ENCODE measurements at regions not wholly inside any gene's neighbourhood (a gene's known extent, or its start where the extent isn't known, plus 50 kb on each side); places are given as distances from the start of the nearest gene placed in this dataset.
"Not testable (repeated sequence)": the region's sequence is repeated elsewhere in the genome, so short reads cannot be mapped to it uniquely, and the experiment has no call there.

DNA sequence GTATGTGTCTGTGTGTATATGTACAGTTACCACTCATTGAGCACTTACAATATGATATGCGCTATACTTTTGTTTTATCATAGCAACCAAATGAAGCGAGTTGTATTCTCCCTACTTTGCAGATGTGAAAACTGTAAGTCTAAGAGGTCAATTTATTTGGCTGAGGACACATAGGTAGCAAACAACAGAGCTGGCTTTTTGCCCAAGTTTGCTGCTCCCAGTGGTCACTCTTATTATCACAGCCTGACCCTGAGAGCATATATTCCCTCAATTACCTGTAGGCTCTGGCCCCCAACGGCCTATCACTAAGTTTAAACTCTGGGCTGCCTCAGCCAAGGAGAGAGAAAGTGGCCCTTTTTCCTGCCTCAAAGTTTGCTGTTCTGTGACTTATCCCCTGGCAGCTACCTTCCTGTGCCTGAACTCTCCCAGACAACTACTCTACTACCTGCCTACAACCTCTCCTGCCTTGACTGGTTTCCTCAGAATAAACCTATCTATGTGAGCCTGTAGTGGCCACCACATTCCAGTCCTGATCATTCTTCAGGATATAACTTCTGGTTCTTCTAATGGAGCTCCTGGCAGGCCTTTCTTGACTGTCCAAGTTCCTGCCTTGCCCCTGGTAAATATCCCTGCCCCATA is 221.8 kb downstream of the FRK start:
- Histone ChIP-seq H3K27me3 (ENCODE audit: insufficient read depth, low read length) (no peaks in the 10 kb centered on the region), H3K36me3 (ENCODE audit: insufficient read depth, low read length) (no peaks in the 10 kb centered on the region), H3K27ac (ENCODE audit: low read depth, low read length) (no peak overlapping the region), H2AFZ (ENCODE audit: low read length, unreplicated experiment) (no peak overlapping the region), H3K4me3 (ENCODE audit: low read depth, low read length) (no peak overlapping the region), H3K4me1 (ENCODE audit: control insufficient read depth, insufficient read depth, low read length, unreplicated experiment) (no peaks in the 10 kb centered on the region), H3K79me2 (ENCODE audit: control insufficient read depth, insufficient read depth, low read length, unreplicated experiment) (no peaks in the 10 kb centered on the region)

DNA sequence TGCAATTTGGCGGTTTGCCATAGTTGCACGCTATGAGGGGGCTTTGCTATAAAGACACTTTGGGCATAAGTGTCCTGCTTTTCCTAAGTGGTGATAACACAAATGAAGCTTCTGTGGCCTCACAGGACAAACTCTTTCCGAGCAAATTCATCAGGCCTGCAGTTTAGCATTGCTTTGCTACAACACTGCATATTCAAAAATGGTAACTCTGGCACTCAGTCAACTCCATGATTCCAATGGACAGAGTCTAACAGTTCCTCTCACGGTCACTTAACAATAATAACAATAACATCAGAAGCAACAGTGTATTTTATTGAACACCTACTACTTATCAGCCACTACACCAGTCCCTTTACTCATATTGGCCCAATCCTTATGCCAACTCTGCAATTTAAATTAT is 222.5 kb downstream of the FRK start:
- H3K27ac ChIP-seq (ENCODE audit: low read depth, low read length): no peak overlapping the region
- no peaks in the 10 kb centered on the region for H3K27me3 ChIP-seq (ENCODE audit: insufficient read depth, low read length)
- no peaks in the 10 kb centered on the region for H3K79me2 ChIP-seq (ENCODE audit: control insufficient read depth, insufficient read depth, low read length, unreplicated experiment)
- H2AFZ ChIP-seq (ENCODE audit: low read length, unreplicated experiment): no peak overlapping the region
- no peak overlapping the region for H3K4me3 ChIP-seq (ENCODE audit: low read depth, low read length)
- no peaks in the 10 kb centered on the region for H3K4me1 ChIP-seq (ENCODE audit: control insufficient read depth, insufficient read depth, low read length, unreplicated experiment)
- H3K36me3 ChIP-seq (ENCODE audit: insufficient read depth, low read length): no peaks in the 10 kb centered on the region

DNA sequence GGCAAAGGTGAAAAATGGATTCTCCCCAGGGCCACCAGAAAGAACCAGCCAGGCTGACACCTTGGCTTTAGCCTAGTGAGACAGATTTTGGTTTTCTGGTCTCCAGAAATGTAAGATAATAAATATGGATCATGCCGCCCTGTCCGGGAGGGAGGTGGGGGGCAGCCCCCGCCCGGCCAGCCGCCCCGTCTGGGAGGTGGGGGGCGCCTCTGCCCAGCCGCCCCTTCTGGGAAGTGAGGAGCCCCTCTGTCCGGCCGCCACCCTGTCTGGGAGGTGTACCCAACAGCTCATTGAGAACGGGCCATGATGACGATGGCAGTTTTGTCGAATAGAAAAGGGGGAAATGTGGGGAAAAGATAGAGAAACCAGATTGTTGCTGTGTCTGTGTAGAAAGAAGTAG is 224.3 kb downstream of the FRK start:
- H2AFZ ChIP-seq (ENCODE audit: low read length, unreplicated experiment); H3K27me3 ChIP-seq (ENCODE audit: insufficient read depth, low read length); H3K36me3 ChIP-seq (ENCODE audit: insufficient read depth, low read length); H3K27ac ChIP-seq (ENCODE audit: low read depth, low read length); H3K79me2 ChIP-seq (ENCODE audit: control insufficient read depth, insufficient read depth, low read length, unreplicated experiment); H3K4me1 ChIP-seq (ENCODE audit: control insufficient read depth, insufficient read depth, low read length, unreplicated experiment); H3K4me3 ChIP-seq (ENCODE audit: low read depth, low read length): not testable (repeated sequence)

- Histone ChIP-seq H3K4me3 (ENCODE audit: low read depth, low read length) (no peak overlapping the region), H3K27ac (ENCODE audit: low read depth, low read length) (no peak overlapping the region), H3K4me1 (ENCODE audit: control insufficient read depth, insufficient read depth, low read length, unreplicated experiment) (no peaks in the 10 kb centered on the region), H2AFZ (ENCODE audit: low read length, unreplicated experiment) (no peak overlapping the region), H3K36me3 (ENCODE audit: insufficient read depth, low read length) (no peaks in the 10 kb centered on the region), H3K79me2 (ENCODE audit: control insufficient read depth, insufficient read depth, low read length, unreplicated experiment) (no peaks in the 10 kb centered on the region), H3K27me3 (ENCODE audit: insufficient read depth, low read length) (no peaks in the 10 kb centered on the region)
These were observed 225.4 kb downstream of the FRK start for GRCh38 chr6:115835314-115835713.

- H3K27me3 ChIP-seq (ENCODE audit: insufficient read depth, low read length); H2AFZ ChIP-seq (ENCODE audit: low read length, unreplicated experiment); H3K4me1 ChIP-seq (ENCODE audit: control insufficient read depth, insufficient read depth, low read length, unreplicated experiment); H3K79me2 ChIP-seq (ENCODE audit: control insufficient read depth, insufficient read depth, low read length, unreplicated experiment); H3K27ac ChIP-seq (ENCODE audit: low read depth, low read length); H3K4me3 ChIP-seq (ENCODE audit: low read depth, low read length); H3K36me3 ChIP-seq (ENCODE audit: insufficient read depth, low read length): not testable (repeated sequence)
These were observed 226.1 kb downstream of the FRK start for GRCh38 chr6:115834542-115834941.

DNA sequence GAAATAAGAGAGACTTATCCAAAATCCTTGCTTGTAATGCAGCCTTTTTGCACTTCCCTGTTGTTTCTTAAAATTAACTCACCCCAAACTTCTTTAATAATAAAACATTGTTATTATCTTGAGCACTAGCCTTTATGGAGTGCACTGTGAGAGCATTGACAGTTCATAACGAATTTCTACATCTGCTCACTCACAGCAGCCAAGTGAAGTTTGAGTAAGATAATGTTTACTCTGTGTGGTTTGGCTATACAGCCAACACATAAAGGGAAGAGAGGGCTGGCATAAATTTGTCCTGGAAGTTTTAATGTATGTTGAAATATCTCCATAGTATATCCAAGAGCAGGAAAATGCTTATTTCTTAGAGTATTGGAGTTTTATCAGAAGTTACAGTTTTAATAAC is 227.9 kb downstream of the FRK start:
- no peaks in the 10 kb centered on the region for H3K36me3 ChIP-seq (ENCODE audit: insufficient read depth, low read length)
- H3K4me3 ChIP-seq (ENCODE audit: low read depth, low read length): no peak overlapping the region
- H3K27me3 ChIP-seq (ENCODE audit: insufficient read depth, low read length): no peaks in the 10 kb centered on the region
- H3K4me1 ChIP-seq (ENCODE audit: control insufficient read depth, insufficient read depth, low read length, unreplicated experiment): no peaks in the 10 kb centered on the region
- no peak overlapping the region for H2AFZ ChIP-seq (ENCODE audit: low read length, unreplicated experiment)
- H3K79me2 ChIP-seq (ENCODE audit: control insufficient read depth, insufficient read depth, low read length, unreplicated experiment): no peaks in the 10 kb centered on the region
- H3K27ac ChIP-seq (ENCODE audit: low read depth, low read length): no peak overlapping the region

GRCh38 chr6:115832186-115832585 is 228.5 kb downstream of the FRK start:
- H3K4me3 ChIP-seq (ENCODE audit: low read depth, low read length): no peak overlapping the region

DNA sequence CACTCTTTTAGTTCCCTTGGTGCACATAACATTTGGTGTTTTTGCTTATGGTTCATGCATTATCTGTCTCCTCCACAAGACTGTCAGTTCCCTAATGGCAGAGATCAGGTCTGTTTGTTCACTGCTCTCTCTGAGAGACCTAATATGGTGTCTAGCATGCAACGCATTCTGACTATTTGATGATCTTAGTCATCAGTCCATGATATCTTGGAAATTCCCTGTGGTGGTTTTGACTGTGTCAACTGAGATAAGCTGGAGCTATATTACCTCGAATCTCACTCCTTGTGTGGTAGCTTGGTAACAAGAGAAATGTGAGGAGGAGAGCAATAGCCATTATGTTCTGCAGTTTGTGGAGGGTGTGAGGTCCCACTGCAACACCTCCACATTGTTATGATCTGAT is 229.8 kb downstream of the FRK start:
- no peak overlapping the region for H3K27ac ChIP-seq (ENCODE audit: low read depth, low read length)
- H3K79me2 ChIP-seq (ENCODE audit: control insufficient read depth, insufficient read depth, low read length, unreplicated experiment): no peaks in the 10 kb centered on the region
- no peak overlapping the region for H2AFZ ChIP-seq (ENCODE audit: low read length, unreplicated experiment)
- H3K36me3 ChIP-seq (ENCODE audit: insufficient read depth, low read length): no peaks in the 10 kb centered on the region
- no peak overlapping the region for H3K4me3 ChIP-seq (ENCODE audit: low read depth, low read length)
- H3K4me1 ChIP-seq (ENCODE audit: control insufficient read depth, insufficient read depth, low read length, unreplicated experiment): no peaks in the 10 kb centered on the region
- no peaks in the 10 kb centered on the region for H3K27me3 ChIP-seq (ENCODE audit: insufficient read depth, low read length)

More at GRCh38 chr6:115832186-115832585, 228.5 kb downstream of the FRK start:
- no peaks in the 10 kb centered on the region for H3K27me3 ChIP-seq (ENCODE audit: insufficient read depth, low read length)
- H3K36me3 ChIP-seq (ENCODE audit: insufficient read depth, low read length): no peaks in the 10 kb centered on the region
- H2AFZ ChIP-seq (ENCODE audit: low read length, unreplicated experiment): no peak overlapping the region
- H3K27ac ChIP-seq (ENCODE audit: low read depth, low read length): no peak overlapping the region
- H3K79me2 ChIP-seq (ENCODE audit: control insufficient read depth, insufficient read depth, low read length, unreplicated experiment): no peaks in the 10 kb centered on the region
- H3K4me1 ChIP-seq (ENCODE audit: control insufficient read depth, insufficient read depth, low read length, unreplicated experiment): no peaks in the 10 kb centered on the region

DNA sequence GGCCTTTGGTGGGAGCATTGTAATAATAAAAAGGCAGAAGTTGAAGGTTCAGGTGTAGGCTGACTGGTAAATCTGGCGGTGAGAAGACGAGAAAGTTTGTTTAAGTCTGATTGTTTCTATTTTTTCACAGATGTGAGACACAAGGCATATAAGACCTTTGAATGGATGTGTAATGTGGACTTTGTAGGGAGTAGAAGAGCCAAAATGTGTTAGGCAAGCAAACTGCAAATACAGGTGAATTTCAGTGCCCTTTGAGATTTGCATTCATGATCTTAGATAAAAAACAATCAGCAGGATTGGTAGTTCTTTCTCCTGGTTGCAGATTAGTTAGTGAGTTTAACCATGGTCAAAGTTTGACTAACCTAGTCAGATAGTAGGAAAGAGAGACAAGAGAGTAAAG is 238.9 kb downstream of the FRK start:
- Histone ChIP-seq H3K4me1 (ENCODE audit: control insufficient read depth, insufficient read depth, low read length, unreplicated experiment) (no peaks in the 10 kb centered on the region), H3K36me3 (ENCODE audit: insufficient read depth, low read length) (no peaks in the 10 kb centered on the region), H3K79me2 (ENCODE audit: control insufficient read depth, insufficient read depth, low read length, unreplicated experiment) (no peaks in the 10 kb centered on the region), H3K27me3 (ENCODE audit: insufficient read depth, low read length) (no peaks in the 10 kb centered on the region), H2AFZ (ENCODE audit: low read length, unreplicated experiment) (no peak overlapping the region), H3K4me3 (ENCODE audit: low read depth, low read length) (no peak overlapping the region), H3K27ac (ENCODE audit: low read depth, low read length) (no peak overlapping the region)

DNA sequence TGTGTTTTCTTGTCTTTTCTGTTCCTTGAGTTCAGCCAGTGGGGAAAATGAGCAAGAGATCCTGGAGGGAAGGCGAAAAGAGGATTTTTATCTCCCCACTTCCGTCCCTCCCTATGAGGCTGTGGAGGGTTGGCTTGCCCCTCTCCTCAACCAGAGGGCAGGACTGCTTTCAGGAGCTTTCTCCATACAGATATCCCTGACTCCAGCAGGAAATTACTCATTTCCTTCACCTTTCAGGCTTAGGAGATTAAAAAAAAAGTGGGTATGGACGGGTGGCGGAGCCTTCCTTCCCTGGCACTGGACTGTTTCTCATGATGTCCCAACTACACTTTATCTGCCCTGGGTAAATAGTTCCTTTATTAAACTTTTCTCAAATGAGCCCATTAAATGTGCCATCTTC is 241.2 kb downstream of the FRK start:
- Histone ChIP-seq H3K27ac (ENCODE audit: low read depth, low read length) (no peak overlapping the region), H3K36me3 (ENCODE audit: insufficient read depth, low read length) (no peaks in the 10 kb centered on the region), H3K79me2 (ENCODE audit: control insufficient read depth, insufficient read depth, low read length, unreplicated experiment) (no peaks in the 10 kb centered on the region), H3K4me1 (ENCODE audit: control insufficient read depth, insufficient read depth, low read length, unreplicated experiment) (no peaks in the 10 kb centered on the region), H2AFZ (ENCODE audit: low read length, unreplicated experiment) (no peak overlapping the region), H3K27me3 (ENCODE audit: insufficient read depth, low read length) (no peaks in the 10 kb centered on the region), H3K4me3 (ENCODE audit: low read depth, low read length) (no peak overlapping the region)

DNA sequence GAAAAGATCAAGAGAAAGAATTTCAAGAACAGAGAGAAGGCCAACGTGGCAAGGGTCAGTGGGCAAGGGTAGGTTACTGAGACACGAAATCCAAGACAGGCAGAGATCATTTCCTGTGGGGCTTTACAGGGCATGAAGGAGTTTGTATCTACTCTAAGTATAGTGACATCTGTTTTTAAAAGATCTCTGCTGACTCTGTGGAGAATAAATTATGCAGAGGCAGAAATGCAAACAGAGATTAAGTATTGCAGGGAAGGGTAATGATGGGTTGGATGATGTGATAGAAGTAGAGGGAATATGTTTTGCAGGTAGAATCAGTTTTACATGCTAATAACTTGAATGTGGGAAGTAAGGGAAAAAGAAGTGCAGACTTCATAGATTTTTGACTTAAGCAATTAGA is 243.5 kb downstream of the FRK start:
- Histone ChIP-seq H3K27me3 (ENCODE audit: insufficient read depth, low read length) (no peaks in the 10 kb centered on the region), H3K36me3 (ENCODE audit: insufficient read depth, low read length) (no peaks in the 10 kb centered on the region), H3K79me2 (ENCODE audit: control insufficient read depth, insufficient read depth, low read length, unreplicated experiment) (no peaks in the 10 kb centered on the region), H3K27ac (ENCODE audit: low read depth, low read length) (no peak overlapping the region), H2AFZ (ENCODE audit: low read length, unreplicated experiment) (no peak overlapping the region), H3K4me3 (ENCODE audit: low read depth, low read length) (no peak overlapping the region), H3K4me1 (ENCODE audit: control insufficient read depth, insufficient read depth, low read length, unreplicated experiment) (no peaks in the 10 kb centered on the region)

All from ACC112 (cell line).